KMS-11 (cell line): ENCODE measurements at regions not wholly inside any gene's neighbourhood (a gene's known extent, or its start where the extent isn't known, plus 50 kb on each side); places are given as distances from the start of the nearest gene placed in this dataset.

Experiments used
- H2AFZ ChIP-seq: fragments of 200-600 bp; sonication (generic); 2 replicates; pipeline ENCODE4 v1.6.1; 2016; ENCODE audit warnings: antibody characterized with exemption, mixed run types, low read depth
- H3K27ac ChIP-seq: fragments of 200-600 bp; sonication (generic); 2 replicates; pipeline ENCODE4 v1.6.1; 2016; ENCODE audit warnings: mild to moderate bottlenecking, mixed run types
- H3K27me3 ChIP-seq: fragments of 200-600 bp; sonication (generic); 2 replicates; pipeline ENCODE4 v1.6.1; 2017; ENCODE audit warnings: mild to moderate bottlenecking, low read depth, mixed run types, moderate library complexity; ENCODE audit not compliant: insufficient read depth
- H3K36me3 ChIP-seq: fragments of 200-600 bp; sonication (generic); 2 replicates; pipeline ENCODE4 v1.6.1; 2017; ENCODE audit warnings: mild to moderate bottlenecking, mixed run types; ENCODE audit not compliant: insufficient read depth
- H3K4me1 ChIP-seq: fragments of 200-600 bp; sonication (generic); 2 replicates; pipeline ENCODE4 v1.6.1; 2016; ENCODE audit warnings: mild to moderate bottlenecking, low read depth, mixed run types; ENCODE audit not compliant: poor library complexity, severe bottlenecking
- H3K4me2 ChIP-seq: fragments of 200-600 bp; sonication (generic); 2 replicates; pipeline ENCODE4 v1.7.0; 2016; ENCODE audit warnings: mild to moderate bottlenecking, mixed run types
- H3K4me3 ChIP-seq: fragments of 200-600 bp; sonication (generic); IDR thresholded peaks from 2 replicates; pipeline ENCODE4 v1.6.1; 2017; ENCODE audit warnings: low read depth, low read length, mixed read lengths; ENCODE audit not compliant: insufficient read depth
- H3K79me2 ChIP-seq: fragments of 200-600 bp; sonication (generic); 2 replicates; pipeline ENCODE4 v1.6.1; 2016; ENCODE audit warnings: low read depth, mixed run types; ENCODE audit not compliant: insufficient read depth
- H3K9ac ChIP-seq: fragments of 200-600 bp; sonication (generic); 2 replicates; pipeline ENCODE4 v1.6.1; 2016; ENCODE audit warnings: mild to moderate bottlenecking, mixed run types
- H4K20me1 ChIP-seq: fragments of 200-600 bp; sonication (generic); 2 replicates; pipeline ENCODE4 v1.6.1; 2016; ENCODE audit warnings: mild to moderate bottlenecking, mixed run types; ENCODE audit not compliant: insufficient read depth
- CTCF ChIP-seq: fragments of 200-600 bp; sonication (generic); conservative IDR thresholded peaks from 2 replicates; pipeline ENCODE4 v1.6.1; 2017; ENCODE audit warnings: low read depth, mild to moderate bottlenecking, antibody characterized with exemption, low read length, moderate library complexity, mixed read lengths

DNA sequence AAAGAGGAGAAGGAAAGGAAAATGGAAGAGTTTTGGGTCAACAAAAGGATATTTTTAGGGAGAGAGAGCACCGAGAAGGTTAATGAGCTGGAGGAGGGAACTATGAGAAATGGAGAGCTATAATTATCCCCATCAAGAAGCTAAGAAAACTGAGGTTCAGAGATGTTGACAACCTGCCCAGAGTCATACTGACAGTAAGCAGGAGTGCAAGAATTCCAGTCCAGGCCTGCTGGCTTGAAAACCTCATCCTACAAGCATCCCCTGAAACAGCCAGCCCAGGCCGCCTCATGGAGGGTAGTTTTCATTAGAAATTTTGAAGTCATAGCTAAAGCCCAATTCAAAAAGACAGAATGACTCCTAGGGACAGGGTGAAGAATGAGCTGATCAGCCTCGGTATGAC, 172.1 kb upstream of the LRFN2 start:
- Histone ChIP-seq H3K4me1 (no peaks in the 10 kb centered on the region), H4K20me1 (no peaks in the 10 kb centered on the region), H3K4me3 (no peak overlapping the region), H3K27me3 (no peaks in the 10 kb centered on the region), H3K27ac (no peak overlapping the region), H3K36me3 (no peaks in the 10 kb centered on the region), H2AFZ (no peak overlapping the region), H3K4me2 (no peak overlapping the region), H3K9ac (no peak overlapping the region), H3K79me2 (no peaks in the 10 kb centered on the region)
- TF ChIP-seq CTCF, result no peak

- H3K36me3 ChIP-seq, result no peaks in the 10 kb centered on the region
- no peak overlapping the region for H3K4me2 ChIP-seq
- no peaks in the 10 kb centered on the region for H3K79me2 ChIP-seq
- H3K4me1 ChIP-seq, result no peaks in the 10 kb centered on the region
- no peak for TF ChIP-seq CTCF
- H3K27me3 ChIP-seq, result no peaks in the 10 kb centered on the region
- H3K4me3 ChIP-seq, result no peak overlapping the region
- H3K27ac ChIP-seq, result no peak overlapping the region
- H4K20me1 ChIP-seq, result no peaks in the 10 kb centered on the region
- H2AFZ ChIP-seq, result no peak overlapping the region
- no peak overlapping the region for H3K9ac ChIP-seq
These were observed 168.7 kb upstream of the LRFN2 start for GRCh38 chr6:40755749-40756452.

GRCh38 chr6:40755046-40755681, 168.0 kb upstream of the LRFN2 start:
- TF ChIP-seq CTCF, result no peak
- H3K27ac ChIP-seq, result no peak overlapping the region
- no peak overlapping the region for H3K4me3 ChIP-seq
- no peaks in the 10 kb centered on the region for H3K36me3 ChIP-seq
- no peaks in the 10 kb centered on the region for H4K20me1 ChIP-seq
- H3K27me3 ChIP-seq, result no peaks in the 10 kb centered on the region
- no peak overlapping the region for H3K4me2 ChIP-seq
- no peaks in the 10 kb centered on the region for H3K4me1 ChIP-seq
- H3K79me2 ChIP-seq, result no peaks in the 10 kb centered on the region
- H2AFZ ChIP-seq, result no peak overlapping the region
- H3K9ac ChIP-seq, result no peak overlapping the region

DNA sequence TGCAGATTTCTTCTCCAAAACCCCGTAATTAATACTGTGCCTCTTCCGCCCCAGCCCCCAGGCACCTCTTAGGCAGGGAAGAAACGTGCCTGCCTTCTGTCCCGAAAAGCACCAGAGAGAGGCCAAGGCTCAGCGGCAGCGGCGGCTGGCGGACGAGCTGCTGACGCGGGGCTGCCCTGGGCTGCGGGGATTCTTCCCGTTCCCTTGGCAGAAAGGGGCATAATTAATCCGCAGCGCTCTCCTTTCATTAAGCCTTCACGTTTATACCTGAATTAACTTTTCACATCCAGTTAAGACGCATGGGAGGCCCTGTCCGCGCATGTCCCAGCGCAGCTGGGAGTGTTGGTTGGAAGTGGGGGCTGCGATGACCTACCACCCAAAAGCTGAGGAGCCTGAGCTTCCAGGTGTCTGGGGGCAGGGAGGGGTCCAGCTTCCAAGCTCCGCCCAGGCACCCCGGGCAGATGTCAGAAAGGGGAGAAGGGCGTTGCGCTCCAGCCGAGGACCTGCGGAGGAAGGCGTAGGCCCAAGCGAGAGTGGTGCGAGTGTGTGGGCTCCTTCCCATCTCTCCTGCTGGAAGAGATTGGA, 167.4 kb upstream of the LRFN2 start:
- Histone ChIP-seq H3K4me2 (no peak overlapping the region), H3K79me2 (no peaks in the 10 kb centered on the region), H3K27me3 (no peaks in the 10 kb centered on the region), H4K20me1 (no peaks in the 10 kb centered on the region), H3K36me3 (no peaks in the 10 kb centered on the region), H3K4me3 (no peak overlapping the region), H2AFZ (no peak overlapping the region), H3K27ac (no peak overlapping the region), H3K9ac (no peak overlapping the region), H3K4me1 (no peaks in the 10 kb centered on the region)
- TF ChIP-seq CTCF, result no peak
